ENCODE measurements at regions not wholly inside any gene's neighbourhood (a gene's known extent, or its start where the extent isn't known, plus 50 kb on each side); places are given as distances from the start of the nearest gene placed in this dataset.

- TF ChIP-seq CTCF (IDR thresholded peaks at IDR 0.05) = no peak
- no peak for TF ChIP-seq POLR2AphosphoS5 (IDR thresholded peaks at IDR 0.05)
Observed at GRCh38 chr1:81432059-81432458, 368.7 kb upstream of the ADGRL2 start.

Data from prostate gland (tissue), 2 donors.